HepG2 (cell line): ENCODE measurements at regions not wholly inside any gene's neighbourhood (a gene's known extent, or its start where the extent isn't known, plus 50 kb on each side); places are given as distances from the start of the nearest gene placed in this dataset.

Experiments
- ATAC-seq: fragments of 200-7000 bp; cut with Tn5 transposase; 3 replicates; pipeline ENCODE4 v1.9.1; 2020; ENCODE audit warnings: mild to moderate bottlenecking, moderate library complexity
- BruUV-seq: library from RNA; stranded (reverse); fragments of 400-500 nt; replicated peaks from 2 replicates; lab custom pipeline; 2021; lab: Mats Ljungman, UMichigan
- CTCF ChIA-PET: fragments of 300-600 bp; formaldehyde crosslinking; extraction: SDS; loops from one replicate; lab custom pipeline; 2021; ENCODE audit warnings: low total read pairs, inconsistent platforms, low intra/inter-chr PET ratio; lab: Yijun Ruan, JAX
- POLR2A ChIA-PET: fragments of 350-600 bp; sonication (Branson Sonifier 250); formaldehyde crosslinking; loops from one replicate; lab custom pipeline; 2020; ENCODE audit warnings: antibody characterized with exemption, inconsistent platforms; lab: Yijun Ruan, JAX
- DNase-seq: peaks from one replicate; pipeline ENCODE4 v3.0.0-alpha.2; 2015; ENCODE audit warnings: low spot score
- FAIRE-seq: peaks from 3 replicates; lab custom pipeline; 2011; peaks lifted over from hg19 to GRCh38; lab: Jason Lieb, UNC
- H2AFZ ChIP-seq: one replicate; pipeline ENCODE4 v1.6.1; 2011; ENCODE audit warnings: low read length, inconsistent platforms
- H3K27ac ChIP-seq: fragments of 300-600 bp; 3 replicates; pipeline ENCODE4 v1.8.0; 2011; ENCODE audit warnings: mixed run types, mild to moderate bottlenecking, mixed read lengths, low read length, inconsistent platforms; ENCODE audit not compliant: insufficient read depth; ENCODE audit errors: extremely low read length
- H3K27me3 ChIP-seq, 2 experiments: fragments of 200-600 bp in 1 of 2; 2 replicates in 1 of 2; 3 replicates in 1 of 2; pipeline versions ENCODE4 v1.6.0 to v1.8.0; 2011; ENCODE audit warnings: low read length in 2 of 2, mild to moderate bottlenecking in 2 of 2, moderate library complexity in 2 of 2, inconsistent platforms in 1 of 2; ENCODE audit not compliant: insufficient read depth in 2 of 2, control insufficient read depth in 1 of 2
- H3K36me3 ChIP-seq, 2 experiments: fragments of 200-600 bp in 1 of 2; replicated peaks in 1 of 2; 2 replicates in 1 of 2; 3 replicates in 1 of 2; pipeline versions ENCODE4 v1.5.1 to v1.8.0; 2011; ENCODE audit warnings: low read length in 2 of 2, inconsistent platforms in 1 of 2; ENCODE audit not compliant: insufficient read depth in 2 of 2, control insufficient read depth in 1 of 2
- H3K4me1 ChIP-seq: 2 replicates; pipeline ENCODE4 v1.5.1; 2012; ENCODE audit warnings: low read length, inconsistent platforms; ENCODE audit not compliant: insufficient read depth
- H3K4me2 ChIP-seq: 2 replicates; pipeline ENCODE4 v1.6.0; 2011; ENCODE audit warnings: low read depth, low read length, inconsistent platforms
- H3K4me3 ChIP-seq, 3 experiments: fragments of 200-600 bp in 1 of 3; sonication (generic), shearing (Covaris generic) in 1 of 3; replicated peaks in 1 of 3; 2 replicates each; pipeline ENCODE4 v1.5.1; 2011 to 2016; ENCODE audit warnings: low read length in 3 of 3, inconsistent platforms in 2 of 3, low read depth in 2 of 3, mild to moderate bottlenecking in 2 of 3, control low read depth in 1 of 3, mixed read lengths in 1 of 3; ENCODE audit not compliant: insufficient read depth in 1 of 3
- H3K79me2 ChIP-seq: one replicate; pipeline ENCODE4 v1.6.1; 2011; ENCODE audit warnings: low read length, inconsistent platforms; ENCODE audit not compliant: insufficient read depth
- H3K9ac ChIP-seq: 2 replicates; pipeline ENCODE4 v1.6.0; 2011; ENCODE audit warnings: mild to moderate bottlenecking, low read depth, low read length, inconsistent platforms; ENCODE audit not compliant: insufficient read depth
- H3K9me3 ChIP-seq: 2 replicates; pipeline ENCODE4 v1.5.1; 2012; ENCODE audit warnings: mild to moderate bottlenecking, low read length
- H4K20me1 ChIP-seq: 2 replicates; pipeline ENCODE4 v1.6.0; 2011; ENCODE audit warnings: inconsistent platforms, mild to moderate bottlenecking, low read length, moderate library complexity; ENCODE audit not compliant: insufficient read depth
- BRD4 ChIP-seq: sonication (generic); formaldehyde crosslinking; IDR thresholded peaks from 2 replicates; pipeline ENCODE4 v1.4.0; 2020; ENCODE audit warnings: missing genetic modification reagents
- FOXM1 ChIP-seq: sonication (generic); formaldehyde crosslinking; IDR thresholded peaks from 2 replicates; pipeline ENCODE4 v1.5.0; 2020; ENCODE audit warnings: missing genetic modification reagents
- GZF1 ChIP-seq: sonication (generic); formaldehyde crosslinking; IDR thresholded peaks from 2 replicates; pipeline ENCODE4 v1.5.1; 2020; ENCODE audit warnings: mild to moderate bottlenecking, missing genetic modification reagents
- IRF9 ChIP-seq: sonication (generic); formaldehyde crosslinking; IDR thresholded peaks from 2 replicates; pipeline ENCODE4 v1.8.0; 2022; ENCODE audit warnings: missing genetic modification reagents, mild to moderate bottlenecking, borderline replicate concordance
- NCOA1 ChIP-seq: sonication (generic); formaldehyde crosslinking; IDR thresholded peaks from 2 replicates; pipeline ENCODE4 v1.9.0; 2021; ENCODE audit warnings: missing genetic modification reagents
- PAXIP1 ChIP-seq: sonication (generic); formaldehyde crosslinking; conservative IDR thresholded peaks from 2 replicates; pipeline ENCODE4 v1.4.0; 2020; ENCODE audit warnings: mild to moderate bottlenecking, missing genetic modification reagents, moderate library complexity
- SPEN ChIP-seq: sonication (generic); formaldehyde crosslinking; IDR thresholded peaks from 2 replicates; pipeline ENCODE4 v1.5.1; 2020; ENCODE audit warnings: low read depth, mild to moderate bottlenecking, missing genetic modification reagents
- ZNF160 ChIP-seq: sonication (generic); formaldehyde crosslinking; IDR thresholded peaks from 2 replicates; pipeline ENCODE4 v1.8.0; 2022; ENCODE audit warnings: mild to moderate bottlenecking, inconsistent platforms, missing genetic modification reagents
- ZNF639 ChIP-seq: conservative IDR thresholded peaks from 2 replicates; pipeline ENCODE4 v1.6.1; 2018; ENCODE audit warnings: missing genetic modification reagents
- ZNF660 ChIP-seq: sonication (generic); formaldehyde crosslinking; IDR thresholded peaks from 2 replicates; pipeline ENCODE4 v1.5.1; 2020; ENCODE audit warnings: mild to moderate bottlenecking, low read depth, missing genetic modification reagents, borderline replicate concordance
- ZSCAN21 ChIP-seq: sonication (generic); formaldehyde crosslinking; IDR thresholded peaks from 2 replicates; pipeline ENCODE4 v1.8.0; 2022; ENCODE audit warnings: mild to moderate bottlenecking, missing genetic modification reagents, moderate library complexity, borderline replicate concordance
- ZSCAN29 ChIP-seq: sonication (generic); formaldehyde crosslinking; conservative IDR thresholded peaks from 2 replicates; pipeline ENCODE4 v1.4.0; 2020; ENCODE audit warnings: mild to moderate bottlenecking, missing genetic modification reagents
- WGBS: methylation state at CpG from one replicate; pipeline ENCODE4 v1.1.6; 2017; ENCODE audit warnings: low lambda C conversion rate; 5-methylcytosine and 5-hydroxymethylcytosine counted together
- in situ Hi-C: cut with HindIII; loops from 2 replicates; pipeline ENCODE4 v1.10.0; 2017; ENCODE audit warnings: low pct_unique_long_range_greater_than_20kb; ENCODE audit not compliant: extremely low pct_ligation_motif_present
- intact Hi-C: fragments of 100-400 bp; cut with micrococcal nuclease; formaldehyde crosslinking; loops from one replicate; pipeline ENCODE4 v1.10.0; 2022; ENCODE audit not compliant: unreplicated experiment
- TF ChIP-seq, protein P1 (sequence below): sonication (generic); formaldehyde crosslinking; IDR thresholded peaks from 2 replicates; pipeline ENCODE4 v1.4.0; 2020; ENCODE audit warnings: mild to moderate bottlenecking, missing genetic modification reagents

- DNase-seq = no peak
- Histone ChIP-seq H3K27ac (no peak overlapping the region), H3K9me3 (no peaks in the 10 kb centered on the region), H3K4me3 (no peak overlapping the region), H3K27me3 (no peaks in the 10 kb centered on the region), H4K20me1 (no peaks in the 10 kb centered on the region), H3K79me2 (no peaks in the 10 kb centered on the region), H3K36me3 (no peaks in the 10 kb centered on the region), H3K4me1 (peaks cover 24% of the 10 kb centered on the region), H3K9ac (no peak overlapping the region), H3K4me2 (no peak overlapping the region), H2AFZ (no peak overlapping the region)
- FAIRE-seq = no peak
- 21% methylated on average over 5 of the region's 5 CpGs for WGBS
- ATAC-seq = no peak
- intact Hi-C loops (no loop called here), in situ Hi-C loops (no loop called here)
- no TSS peak for BruUV-seq
- ChIA-PET POLR2A (no interaction called here), CTCF (no interaction called here)
- TF ChIP-seq NCOA1 (CRISPR knock-in tag) (no peak), PAXIP1 (CRISPR knock-in tag) (no peak), ZSCAN21 (CRISPR knock-in tag) (no peak), GZF1 (CRISPR knock-in tag) (no peak), FOXM1 (no peak), ZNF660 (CRISPR knock-in tag) (no peak), BRD4 (CRISPR knock-in tag) (no peak), SPEN (CRISPR knock-in tag) (no peak), ZNF639 (CRISPR knock-in tag) (no peak), ZSCAN29 (CRISPR knock-in tag) (no peak), ZNF160 (CRISPR knock-in tag) (no peak), IRF9 (no peak)
- TF ChIP-seq, protein P1, sequence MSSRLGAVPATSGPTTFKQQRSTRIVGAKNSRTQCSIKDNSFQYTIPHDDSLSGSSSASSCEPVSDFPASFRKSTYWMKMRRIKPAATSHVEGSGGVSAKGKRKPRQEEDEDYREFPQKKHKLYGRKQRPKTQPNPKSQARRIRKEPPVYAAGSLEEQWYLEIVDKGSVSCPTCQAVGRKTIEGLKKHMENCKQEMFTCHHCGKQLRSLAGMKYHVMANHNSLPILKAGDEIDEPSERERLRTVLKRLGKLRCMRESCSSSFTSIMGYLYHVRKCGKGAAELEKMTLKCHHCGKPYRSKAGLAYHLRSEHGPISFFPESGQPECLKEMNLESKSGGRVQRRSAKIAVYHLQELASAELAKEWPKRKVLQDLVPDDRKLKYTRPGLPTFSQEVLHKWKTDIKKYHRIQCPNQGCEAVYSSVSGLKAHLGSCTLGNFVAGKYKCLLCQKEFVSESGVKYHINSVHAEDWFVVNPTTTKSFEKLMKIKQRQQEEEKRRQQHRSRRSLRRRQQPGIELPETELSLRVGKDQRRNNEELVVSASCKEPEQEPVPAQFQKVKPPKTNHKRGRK (CRISPR knock-in tag) = no peak
Measured at GRCh38 chr6:132954936-132955335, 140.6 kb downstream of the RPS12 start.
